ENCODE measurements at regions not wholly inside any gene's neighbourhood (a gene's known extent, or its start where the extent isn't known, plus 50 kb on each side); places are given as distances from the start of the nearest gene placed in this dataset.

DNA sequence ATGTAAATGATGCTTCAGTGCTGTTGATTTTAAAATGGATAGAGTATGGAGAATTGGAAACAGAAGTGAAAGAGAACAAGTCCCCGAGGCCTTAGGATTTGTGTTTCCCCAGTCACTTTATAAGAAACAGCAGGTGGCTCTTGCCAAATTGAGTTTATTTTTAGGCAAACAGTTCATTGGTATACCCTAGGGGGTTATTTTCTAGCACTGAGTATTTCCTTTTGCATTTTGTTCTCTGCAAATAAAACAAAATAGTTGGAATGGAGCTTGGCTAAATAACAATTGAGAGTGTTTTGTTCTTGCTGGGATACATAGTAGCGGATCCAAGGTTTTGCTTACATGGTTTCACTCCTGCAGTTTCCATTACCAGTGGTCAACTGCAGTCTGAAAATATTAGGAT is 591.1 kb upstream of the C16orf82 start:
- TF ChIP-seq SP2 (CRISPR knock-in tag; IDR thresholded peaks at IDR 0.05) (no peak), CSRNP1 (CRISPR knock-in tag; IDR thresholded peaks at IDR 0.05) (no peak)

Data from HepG2 (cell line).